Endothelial cell of umbilical vein (primary cell): ENCODE measurements at regions not wholly inside any gene's neighbourhood (a gene's known extent, or its start where the extent isn't known, plus 50 kb on each side); places are given as distances from the start of the nearest gene placed in this dataset.

ENCODE experiments used
- BruUV-seq: library from RNA; stranded (reverse); fragments of 400-500 nt; replicated peaks from 2 replicates; lab custom pipeline; 2021; lab: Mats Ljungman, UMichigan
- CTCF ChIA-PET: fragments of 300-600, 350-600 bp; sonication (Branson Sonifier 250); formaldehyde crosslinking; loops from one replicate; lab custom pipeline; 2021; ENCODE audit warnings: antibody characterized with exemption, inconsistent platforms; lab: Charles Lee
- POLR2A ChIA-PET: fragments of 300-600, 350-600 bp; sonication (Branson Sonifier 250); formaldehyde crosslinking; loops from one replicate; lab custom pipeline; 2021; ENCODE audit warnings: antibody characterized with exemption, inconsistent platforms; lab: Charles Lee
- DNase-seq: peaks from one replicate; pipeline ENCODE4 v3.0.0-alpha.2; 2011; ENCODE audit warnings: low read depth, low spot score
- FAIRE-seq: peaks from 2 replicates; lab custom pipeline; 2011; peaks lifted over from hg19 to GRCh38; lab: Jason Lieb, UNC
- H2AFZ ChIP-seq: 2 replicates; pipeline ENCODE4 v1.6.0; 2012; ENCODE audit warnings: low read depth, low read length, control low read depth, inconsistent platforms
- H3K27ac ChIP-seq: 2 replicates; pipeline ENCODE4 v1.5.1; 2011; ENCODE audit warnings: low read depth, mild to moderate bottlenecking, control low read depth, low read length, moderate library complexity; ENCODE audit not compliant: insufficient read depth
- H3K27me3 ChIP-seq, 2 experiments: 2 replicates each; pipeline versions ENCODE4 v1.6.0 to v1.6.1; 2011; ENCODE audit warnings: low read length in 2 of 2, mixed read lengths in 1 of 2; ENCODE audit not compliant: control insufficient read depth in 2 of 2, insufficient read depth in 2 of 2
- H3K36me3 ChIP-seq, 2 experiments: 2 replicates in 1 of 2; 3 replicates in 1 of 2; pipeline ENCODE4 v1.5.1; 2011; ENCODE audit warnings: low read length in 2 of 2, mild to moderate bottlenecking in 1 of 2, moderate library complexity in 1 of 2; ENCODE audit not compliant: control insufficient read depth in 2 of 2, insufficient read depth in 2 of 2; ENCODE audit errors: extremely low read depth in 1 of 2
- H3K4me1 ChIP-seq: 3 replicates; pipeline ENCODE4 v1.5.1; 2011; ENCODE audit warnings: mild to moderate bottlenecking, low read length; ENCODE audit not compliant: control insufficient read depth, insufficient read depth; ENCODE audit errors: extremely low read depth
- H3K4me2 ChIP-seq: 2 replicates; pipeline ENCODE4 v1.6.1; 2011; ENCODE audit warnings: low read length, control low read depth, mixed read lengths; ENCODE audit not compliant: insufficient read depth
- H3K4me3 ChIP-seq, 3 experiments: fragments of 200-600 bp in 1 of 3; sonication (generic), shearing (Covaris generic) in 1 of 3; replicated peaks in 1 of 3; 2 replicates each; pipeline ENCODE4 v1.5.1; 2011 to 2016; ENCODE audit warnings: control low read depth in 3 of 3, low read length in 3 of 3, mild to moderate bottlenecking in 2 of 3, inconsistent platforms in 1 of 3, low read depth in 1 of 3, moderate library complexity in 1 of 3; ENCODE audit not compliant: insufficient read depth in 1 of 3
- H3K79me2 ChIP-seq: 2 replicates; pipeline ENCODE4 v1.6.0; 2012; ENCODE audit warnings: low read length, inconsistent platforms; ENCODE audit not compliant: control insufficient read depth, insufficient read depth
- H3K9ac ChIP-seq: replicated peaks from 2 replicates; pipeline ENCODE3; 2011; ENCODE audit warnings: low read length, control low read depth; ENCODE audit not compliant: insufficient read depth; ENCODE audit errors: extremely low read depth
- H3K9me1 ChIP-seq: replicated peaks from 3 replicates; pipeline ENCODE4 v1.6.0; 2011; ENCODE audit warnings: mild to moderate bottlenecking, low read length; ENCODE audit not compliant: control insufficient read depth, insufficient read depth; ENCODE audit errors: extremely low read depth
- H3K9me3 ChIP-seq: replicated peaks from 2 replicates; pipeline ENCODE4 v1.5.1; 2012; ENCODE audit warnings: low read length, inconsistent platforms; ENCODE audit not compliant: control insufficient read depth, insufficient read depth
- H4K20me1 ChIP-seq: replicated peaks from 2 replicates; pipeline ENCODE3; 2011; ENCODE audit warnings: mild to moderate bottlenecking, low read length; ENCODE audit not compliant: control insufficient read depth, insufficient read depth; ENCODE audit errors: extremely low read depth
- EZH2 ChIP-seq: IDR thresholded peaks from 2 replicates; pipeline ENCODE4 v1.6.1; 2012; ENCODE audit warnings: borderline replicate concordance, low read depth, mild to moderate bottlenecking, moderate library complexity, low read length, inconsistent platforms; ENCODE audit not compliant: severe bottlenecking
- FOS ChIP-seq: IDR thresholded peaks from 2 replicates; pipeline ENCODE4 v1.6.1; 2011; ENCODE audit warnings: mild to moderate bottlenecking, low read length, moderate library complexity, borderline replicate concordance; ENCODE audit not compliant: insufficient read depth
- GATA2 ChIP-seq: IDR thresholded peaks from 2 replicates; pipeline ENCODE4 v1.7.0; 2011; ENCODE audit warnings: low read depth, mild to moderate bottlenecking, moderate library complexity, mixed read lengths, low read length; ENCODE audit not compliant: insufficient read length, insufficient read depth
- JUN ChIP-seq: IDR thresholded peaks from 2 replicates; pipeline ENCODE4 v1.6.1; 2011; ENCODE audit warnings: borderline replicate concordance, low read depth; ENCODE audit not compliant: insufficient read length, insufficient read depth
- MYC ChIP-seq: IDR thresholded peaks from one replicate; pipeline ENCODE4 v1.6.1; 2011; ENCODE audit warnings: mild to moderate bottlenecking, low read depth, low read length
- POLR2A ChIP-seq: IDR thresholded peaks from 2 replicates; pipeline ENCODE4 v1.6.1; 2012; ENCODE audit warnings: low read depth, mild to moderate bottlenecking, control low read depth, low read length
- POLR2AphosphoS5 ChIP-seq: IDR thresholded peaks from 2 replicates; pipeline ENCODE4 v1.6.1; 2012; ENCODE audit warnings: low read depth, mild to moderate bottlenecking, control low read depth, low read length, moderate library complexity; ENCODE audit not compliant: insufficient read depth
- dilution Hi-C: fragments of 300-500 bp; cut with MboI; formaldehyde crosslinking; loops from one replicate; pipeline ENCODE4 v1.15.0; 2019; ENCODE audit warnings: low sequenced_read_pairs; ENCODE audit not compliant: extremely low pct_ligation_motif_present
- intact Hi-C: fragments of 100-400 bp; cut with micrococcal nuclease; formaldehyde crosslinking; loops from one replicate; pipeline ENCODE4 v1.10.0; 2022
- TF ChIP-seq, protein P1 (sequence below): IDR thresholded peaks from 2 replicates; pipeline ENCODE4 v1.6.1; 2011; ENCODE audit not compliant: insufficient read depth, insufficient read length
- TF ChIP-seq, protein P2 (sequence below), 2 donors: IDR thresholded peaks; 1 replicate in 1 of 2; 2 replicates in 1 of 2; pipeline ENCODE4 v1.5.1; 2011; ENCODE audit warnings: low read length in 2 of 2, mild to moderate bottlenecking in 2 of 2, moderate library complexity in 2 of 2, control low read depth in 1 of 2, inconsistent platforms in 1 of 2, low read depth in 1 of 2; ENCODE audit not compliant: insufficient read depth in 1 of 2; ENCODE audit errors: extremely low read depth in 1 of 2

DNA sequence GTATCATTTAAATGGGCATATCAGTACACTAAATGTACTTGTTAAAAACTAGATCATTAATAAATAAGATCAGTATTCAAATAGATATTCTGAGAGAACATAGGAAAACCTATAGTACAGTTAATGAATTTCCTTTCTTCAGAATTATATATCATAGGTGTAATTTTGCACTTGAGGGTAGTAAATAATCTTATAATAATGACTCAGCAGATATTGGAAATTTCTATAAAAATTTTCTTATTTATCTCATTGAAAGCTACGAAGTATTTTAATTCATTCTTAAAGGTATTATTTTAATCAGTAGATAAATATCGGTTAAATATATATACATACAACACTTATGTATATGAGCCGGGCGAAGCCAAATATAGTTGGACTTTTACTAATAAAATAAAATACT lies 300.9 kb upstream of the SOX2 start:
- Histone ChIP-seq H3K9me1 (no peaks in the 10 kb centered on the region), H3K27ac (no peak overlapping the region), H3K79me2 (no peaks in the 10 kb centered on the region), H3K4me2 (no peak overlapping the region), H3K4me3 (no peak overlapping the region), H4K20me1 (no peaks in the 10 kb centered on the region), H3K4me1 (no peaks in the 10 kb centered on the region), H3K27me3 (no peaks in the 10 kb centered on the region), H3K36me3 (no peaks in the 10 kb centered on the region), H3K9ac (no peak overlapping the region), H2AFZ (no peak overlapping the region), H3K9me3 (no peaks in the 10 kb centered on the region)
- ChIA-PET POLR2A (no interaction called here), CTCF (no interaction called here)
- no peak for TF ChIP-seq POLR2AphosphoS5
- no peak for TF ChIP-seq JUN
- TF ChIP-seq, protein P1, sequence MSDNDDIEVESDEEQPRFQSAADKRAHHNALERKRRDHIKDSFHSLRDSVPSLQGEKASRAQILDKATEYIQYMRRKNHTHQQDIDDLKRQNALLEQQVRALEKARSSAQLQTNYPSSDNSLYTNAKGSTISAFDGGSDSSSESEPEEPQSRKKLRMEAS: no peak
- TF ChIP-seq GATA2: no peak
- TF ChIP-seq MYC: no peak
- TF ChIP-seq FOS: no peak
- TF ChIP-seq POLR2A: no peak
- intact Hi-C loops (no loop called here), dilution Hi-C loops (no loop called here)
- FAIRE-seq: no peak
- no peak for DNase-seq
- BruUV-seq: no TSS peak

DNA sequence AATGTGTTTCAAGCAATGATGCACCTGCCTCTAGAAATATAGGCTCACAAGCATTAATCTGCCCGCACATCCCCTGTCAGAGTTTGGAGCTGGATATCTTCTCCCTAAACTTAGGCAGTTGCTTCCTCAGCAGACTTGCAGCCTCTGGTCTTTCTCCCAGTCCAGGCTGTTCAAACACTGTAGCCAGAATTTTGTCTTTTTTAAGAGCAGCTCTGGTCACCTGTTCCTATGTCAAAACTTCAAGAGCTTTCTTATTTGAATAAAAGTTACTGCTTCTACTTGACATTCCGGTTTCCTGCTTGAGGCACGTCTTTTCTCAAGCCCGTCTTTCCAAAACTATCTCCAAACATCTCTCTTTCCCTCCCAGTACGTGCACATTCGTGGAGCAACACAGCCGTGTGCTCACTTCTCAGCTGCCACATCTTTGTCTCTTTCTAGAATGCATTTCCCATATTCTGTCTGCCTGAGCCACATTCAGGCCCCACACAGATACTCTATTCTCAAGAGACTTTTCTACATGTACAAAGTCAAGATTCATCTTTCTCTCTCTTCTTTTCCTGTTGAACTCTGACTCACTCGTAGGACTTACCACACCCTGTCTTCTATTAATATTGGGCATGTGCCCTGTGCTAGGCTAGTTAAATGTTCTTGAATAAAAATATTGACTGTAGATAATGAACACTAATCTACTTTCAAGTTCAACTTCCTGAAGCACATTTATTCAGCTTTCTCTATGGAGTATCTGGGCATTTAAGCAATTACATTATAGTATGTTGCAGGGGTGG lies 307.7 kb upstream of the SOX2 start:
- Histone ChIP-seq H3K27me3 (no peaks in the 10 kb centered on the region), H3K9ac (no peak overlapping the region), H3K9me3 (no peaks in the 10 kb centered on the region), H3K9me1 (no peaks in the 10 kb centered on the region), H3K4me3 (no peak overlapping the region), H3K79me2 (no peaks in the 10 kb centered on the region), H4K20me1 (no peaks in the 10 kb centered on the region), H3K27ac (no peak overlapping the region), H3K4me2 (no peak overlapping the region), H3K36me3 (no peaks in the 10 kb centered on the region), H2AFZ (no peak overlapping the region), H3K4me1 (no peaks in the 10 kb centered on the region)
- ChIA-PET POLR2A (no interaction called here), CTCF (interaction anchor here (1.0 to 1.4 kb wide), 2 partner anchors 31 to 77 kb away, joined by 3 to 4 read pairs; no protein-coding TSS in a partner anchor)
- no peak for FAIRE-seq
- dilution Hi-C loops (no loop called here), intact Hi-C loops (no loop called here)
- TF ChIP-seq, protein P2, sequence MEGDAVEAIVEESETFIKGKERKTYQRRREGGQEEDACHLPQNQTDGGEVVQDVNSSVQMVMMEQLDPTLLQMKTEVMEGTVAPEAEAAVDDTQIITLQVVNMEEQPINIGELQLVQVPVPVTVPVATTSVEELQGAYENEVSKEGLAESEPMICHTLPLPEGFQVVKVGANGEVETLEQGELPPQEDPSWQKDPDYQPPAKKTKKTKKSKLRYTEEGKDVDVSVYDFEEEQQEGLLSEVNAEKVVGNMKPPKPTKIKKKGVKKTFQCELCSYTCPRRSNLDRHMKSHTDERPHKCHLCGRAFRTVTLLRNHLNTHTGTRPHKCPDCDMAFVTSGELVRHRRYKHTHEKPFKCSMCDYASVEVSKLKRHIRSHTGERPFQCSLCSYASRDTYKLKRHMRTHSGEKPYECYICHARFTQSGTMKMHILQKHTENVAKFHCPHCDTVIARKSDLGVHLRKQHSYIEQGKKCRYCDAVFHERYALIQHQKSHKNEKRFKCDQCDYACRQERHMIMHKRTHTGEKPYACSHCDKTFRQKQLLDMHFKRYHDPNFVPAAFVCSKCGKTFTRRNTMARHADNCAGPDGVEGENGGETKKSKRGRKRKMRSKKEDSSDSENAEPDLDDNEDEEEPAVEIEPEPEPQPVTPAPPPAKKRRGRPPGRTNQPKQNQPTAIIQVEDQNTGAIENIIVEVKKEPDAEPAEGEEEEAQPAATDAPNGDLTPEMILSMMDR (IDR thresholded peaks at IDR 0.05; ENCODE audit: extremely low read depth in 1 of 2, insufficient read depth in 1 of 2, low read depth in 1 of 2, low read length in 2 of 2): no peak
- no peak for TF ChIP-seq POLR2AphosphoS5
- TF ChIP-seq GATA2: no peak
- TF ChIP-seq EZH2: no peak
- TF ChIP-seq MYC: no peak
- TF ChIP-seq, protein P1: no peak
- no peak for DNase-seq
- no TSS peak for BruUV-seq
